ENCODE measurements at regions not wholly inside any gene's neighbourhood (a gene's known extent, or its start where the extent isn't known, plus 50 kb on each side); places are given as distances from the start of the nearest gene placed in this dataset.

DNA sequence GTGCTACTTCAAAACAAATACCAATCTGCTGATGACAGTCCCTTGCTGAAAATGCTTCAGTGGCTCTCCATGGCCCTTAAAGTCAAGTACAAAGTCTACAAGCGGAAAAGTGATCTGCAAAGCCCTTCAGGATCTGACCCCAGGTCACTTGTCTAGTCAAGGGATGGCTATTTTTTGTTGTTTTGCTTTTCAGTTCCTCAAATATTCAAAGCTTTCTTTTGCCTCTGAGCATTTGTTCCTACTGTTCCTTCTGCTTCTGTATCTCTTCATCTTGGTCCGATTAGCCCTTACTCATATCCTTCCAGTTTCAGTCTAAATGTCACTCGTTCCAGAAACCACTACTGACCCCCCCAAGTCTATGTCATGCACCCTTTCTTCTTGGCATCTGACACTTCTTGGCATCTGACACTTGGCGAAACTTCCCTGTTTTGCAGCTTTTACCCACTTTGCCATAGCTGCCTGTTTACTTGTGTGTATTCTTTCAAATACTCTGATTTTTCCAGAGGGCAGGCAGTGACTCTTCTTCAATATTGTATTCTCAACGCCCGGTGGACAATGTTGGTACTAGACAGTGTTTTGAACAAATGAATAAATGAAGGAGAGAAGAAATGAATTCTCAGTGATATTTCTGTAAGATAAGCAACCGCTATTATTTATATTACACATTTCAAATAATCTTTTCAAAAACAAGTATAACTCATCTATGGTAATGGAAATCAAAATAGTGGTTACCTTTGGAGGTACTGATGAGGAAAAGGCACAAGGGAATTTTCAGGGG lies 175.9 kb upstream of the FN1 start:
- H3K36me3 ChIP-seq (ENCODE audit: insufficient read depth, low read length), result no peaks in the 10 kb centered on the region

DNA sequence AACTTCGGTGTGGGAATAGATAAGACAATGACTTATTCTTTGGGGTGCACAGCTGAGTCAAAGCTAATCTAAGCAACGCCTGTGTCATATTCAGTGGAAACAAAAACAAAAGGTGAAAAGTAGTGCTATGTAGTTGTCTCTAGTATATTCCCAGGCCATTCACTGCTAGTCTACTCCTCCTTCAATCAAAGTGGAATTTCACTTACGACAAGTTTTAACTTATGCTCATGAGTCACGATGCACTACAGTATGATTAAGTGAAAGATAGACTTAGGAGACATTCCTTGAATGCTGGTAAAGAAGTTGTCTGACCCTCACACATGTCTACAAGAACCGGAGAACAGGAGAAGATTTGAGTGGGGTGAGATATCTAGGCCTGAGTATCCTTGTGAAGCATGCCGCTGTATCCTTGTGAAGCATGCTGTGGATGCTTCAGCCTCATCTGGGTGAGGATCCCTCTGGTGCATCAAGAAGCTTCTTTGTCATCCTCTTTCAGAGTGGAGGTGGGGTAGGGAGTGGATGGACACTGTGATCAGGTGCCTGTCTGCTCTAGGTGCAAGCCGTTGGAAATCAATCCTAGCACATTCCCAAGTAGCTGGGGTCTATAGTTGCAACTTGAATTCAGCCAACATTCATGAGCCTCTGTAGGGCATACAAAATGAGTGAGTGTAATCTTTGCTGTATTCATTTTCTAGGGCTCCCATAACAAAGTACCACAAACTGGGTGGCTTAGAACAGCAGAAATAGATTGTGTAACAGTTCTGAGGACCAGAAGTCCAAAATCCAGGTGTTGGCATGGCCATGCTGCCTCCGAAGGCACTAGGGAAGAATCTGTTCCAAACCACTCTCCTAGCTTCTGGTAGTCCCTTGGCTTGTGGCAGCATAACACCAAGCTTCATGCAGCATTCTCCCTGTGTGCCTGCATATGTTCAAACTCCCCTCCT lies 173.5 kb upstream of the FN1 start:
- no peaks in the 10 kb centered on the region for H3K36me3 ChIP-seq (ENCODE audit: insufficient read depth, low read length)
- no peak overlapping the region for H3K4me2 ChIP-seq (ENCODE audit: low read length)
- H3K9ac ChIP-seq (ENCODE audit: low read length), result no peak overlapping the region
- no peaks in the 10 kb centered on the region for H3K9me2 ChIP-seq (ENCODE audit: insufficient read depth, low read length)
- no peak overlapping the region for H3K27ac ChIP-seq (ENCODE audit: low read length)
- H3K27me3 ChIP-seq (ENCODE audit: insufficient read depth, low read depth, low read length), result no peaks in the 10 kb centered on the region
- H2AFZ ChIP-seq (ENCODE audit: low read depth, low read length), result no peak overlapping the region
- H3K9me3 ChIP-seq (ENCODE audit: low read length), result no peaks in the 10 kb centered on the region
- no peak overlapping the region for H3K4me3 ChIP-seq (ENCODE audit: low read length)
- no peak for TF ChIP-seq SMC3 (conservative IDR thresholded peaks at IDR 0.05; ENCODE audit: poor library complexity)
- TF ChIP-seq POLR2AphosphoS5 (IDR thresholded peaks at IDR 0.05), result no peak
- TF ChIP-seq, protein P1, sequence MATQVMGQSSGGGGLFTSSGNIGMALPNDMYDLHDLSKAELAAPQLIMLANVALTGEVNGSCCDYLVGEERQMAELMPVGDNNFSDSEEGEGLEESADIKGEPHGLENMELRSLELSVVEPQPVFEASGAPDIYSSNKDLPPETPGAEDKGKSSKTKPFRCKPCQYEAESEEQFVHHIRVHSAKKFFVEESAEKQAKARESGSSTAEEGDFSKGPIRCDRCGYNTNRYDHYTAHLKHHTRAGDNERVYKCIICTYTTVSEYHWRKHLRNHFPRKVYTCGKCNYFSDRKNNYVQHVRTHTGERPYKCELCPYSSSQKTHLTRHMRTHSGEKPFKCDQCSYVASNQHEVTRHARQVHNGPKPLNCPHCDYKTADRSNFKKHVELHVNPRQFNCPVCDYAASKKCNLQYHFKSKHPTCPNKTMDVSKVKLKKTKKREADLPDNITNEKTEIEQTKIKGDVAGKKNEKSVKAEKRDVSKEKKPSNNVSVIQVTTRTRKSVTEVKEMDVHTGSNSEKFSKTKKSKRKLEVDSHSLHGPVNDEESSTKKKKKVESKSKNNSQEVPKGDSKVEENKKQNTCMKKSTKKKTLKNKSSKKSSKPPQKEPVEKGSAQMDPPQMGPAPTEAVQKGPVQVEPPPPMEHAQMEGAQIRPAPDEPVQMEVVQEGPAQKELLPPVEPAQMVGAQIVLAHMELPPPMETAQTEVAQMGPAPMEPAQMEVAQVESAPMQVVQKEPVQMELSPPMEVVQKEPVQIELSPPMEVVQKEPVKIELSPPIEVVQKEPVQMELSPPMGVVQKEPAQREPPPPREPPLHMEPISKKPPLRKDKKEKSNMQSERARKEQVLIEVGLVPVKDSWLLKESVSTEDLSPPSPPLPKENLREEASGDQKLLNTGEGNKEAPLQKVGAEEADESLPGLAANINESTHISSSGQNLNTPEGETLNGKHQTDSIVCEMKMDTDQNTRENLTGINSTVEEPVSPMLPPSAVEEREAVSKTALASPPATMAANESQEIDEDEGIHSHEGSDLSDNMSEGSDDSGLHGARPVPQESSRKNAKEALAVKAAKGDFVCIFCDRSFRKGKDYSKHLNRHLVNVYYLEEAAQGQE (IDR thresholded peaks at IDR 0.05; ENCODE audit: borderline replicate concordance), result no peak
- no peak for TF ChIP-seq MXI1 (conservative IDR thresholded peaks at IDR 0.05; ENCODE audit: poor library complexity, severe bottlenecking)
- TF ChIP-seq, protein P2, sequence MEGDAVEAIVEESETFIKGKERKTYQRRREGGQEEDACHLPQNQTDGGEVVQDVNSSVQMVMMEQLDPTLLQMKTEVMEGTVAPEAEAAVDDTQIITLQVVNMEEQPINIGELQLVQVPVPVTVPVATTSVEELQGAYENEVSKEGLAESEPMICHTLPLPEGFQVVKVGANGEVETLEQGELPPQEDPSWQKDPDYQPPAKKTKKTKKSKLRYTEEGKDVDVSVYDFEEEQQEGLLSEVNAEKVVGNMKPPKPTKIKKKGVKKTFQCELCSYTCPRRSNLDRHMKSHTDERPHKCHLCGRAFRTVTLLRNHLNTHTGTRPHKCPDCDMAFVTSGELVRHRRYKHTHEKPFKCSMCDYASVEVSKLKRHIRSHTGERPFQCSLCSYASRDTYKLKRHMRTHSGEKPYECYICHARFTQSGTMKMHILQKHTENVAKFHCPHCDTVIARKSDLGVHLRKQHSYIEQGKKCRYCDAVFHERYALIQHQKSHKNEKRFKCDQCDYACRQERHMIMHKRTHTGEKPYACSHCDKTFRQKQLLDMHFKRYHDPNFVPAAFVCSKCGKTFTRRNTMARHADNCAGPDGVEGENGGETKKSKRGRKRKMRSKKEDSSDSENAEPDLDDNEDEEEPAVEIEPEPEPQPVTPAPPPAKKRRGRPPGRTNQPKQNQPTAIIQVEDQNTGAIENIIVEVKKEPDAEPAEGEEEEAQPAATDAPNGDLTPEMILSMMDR (IDR thresholded peaks at IDR 0.05; ENCODE audit: poor library complexity, severe bottlenecking), result no peak
- no peaks in the 10 kb centered on the region for H4K20me1 ChIP-seq (ENCODE audit: insufficient read depth)
- H3K79me2 ChIP-seq (replicated peaks; ENCODE audit: insufficient read depth, low read length), result no peaks in the 10 kb centered on the region
- H3F3A ChIP-seq (ENCODE audit: insufficient read depth, low read length, poor library complexity, severe bottlenecking), result no peaks in the 10 kb centered on the region

More for the DNA sequence above, 175.9 kb upstream of the FN1 start:
- H3F3A ChIP-seq (ENCODE audit: insufficient read depth, low read length, poor library complexity, severe bottlenecking), result no peaks in the 10 kb centered on the region
- no peak overlapping the region for H3K4me3 ChIP-seq (ENCODE audit: low read length)
- no peaks in the 10 kb centered on the region for H4K20me1 ChIP-seq (ENCODE audit: insufficient read depth)
- no peak overlapping the region for H2AFZ ChIP-seq (ENCODE audit: low read depth, low read length)
- no peaks in the 10 kb centered on the region for H3K9me2 ChIP-seq (ENCODE audit: insufficient read depth, low read length)
- no peak overlapping the region for H3K4me2 ChIP-seq (ENCODE audit: low read length)
- no peaks in the 10 kb centered on the region for H3K9me3 ChIP-seq (ENCODE audit: low read length)
- no peaks in the 10 kb centered on the region for H3K27me3 ChIP-seq (ENCODE audit: insufficient read depth, low read depth, low read length)
- no peak overlapping the region for H3K9ac ChIP-seq (ENCODE audit: low read length)
- no peaks in the 10 kb centered on the region for H3K79me2 ChIP-seq (replicated peaks; ENCODE audit: insufficient read depth, low read length)
- TF ChIP-seq, protein P2 (IDR thresholded peaks at IDR 0.05; ENCODE audit: poor library complexity, severe bottlenecking), result no peak
- TF ChIP-seq EZH2 (IDR thresholded peaks at IDR 0.05; ENCODE audit: borderline replicate concordance, insufficient read depth, low read length, poor library complexity, severe bottlenecking) (no peak), TAF1 (IDR thresholded peaks at IDR 0.05; ENCODE audit: low read depth) (no peak), RAD21 (conservative IDR thresholded peaks at IDR 0.05) (no peak), EP300 (conservative IDR thresholded peaks at IDR 0.05; ENCODE audit: poor library complexity, severe bottlenecking) (no peak), MXI1 (conservative IDR thresholded peaks at IDR 0.05; ENCODE audit: poor library complexity, severe bottlenecking) (no peak), POLR2AphosphoS5 (IDR thresholded peaks at IDR 0.05) (no peak), SMC3 (conservative IDR thresholded peaks at IDR 0.05; ENCODE audit: poor library complexity) (no peak)
- TF ChIP-seq, protein P1 (IDR thresholded peaks at IDR 0.05; ENCODE audit: borderline replicate concordance), result no peak
- no peak overlapping the region for H3K27ac ChIP-seq (ENCODE audit: low read length)

All from neural cell (in vitro differentiated cells).